Peyer's patch (tissue), 4 donors: ENCODE measurements at regions not wholly inside any gene's neighbourhood (a gene's known extent, or its start where the extent isn't known, plus 50 kb on each side); places are given as distances from the start of the nearest gene placed in this dataset.

Source experiments
- DNase-seq, 3 donors: peaks; one replicate each; pipeline ENCODE4 v3.0.0-alpha.2; 2017 to 2019
- H3K27ac ChIP-seq, 4 donors: fragments of 200-600 bp; sonication (generic); one replicate each; pipeline ENCODE4 v1.5.1; 2016 to 2019
- H3K27me3 ChIP-seq, 2 donors: fragments of 200-600 bp; sonication (generic); one replicate each; pipeline ENCODE4 v1.5.1; 2019
- H3K36me3 ChIP-seq, 3 donors: fragments of 200-600 bp; sonication (generic); one replicate each; pipeline ENCODE4 v1.5.1; 2016 to 2019
- H3K4me1 ChIP-seq, 4 donors: fragments of 200-600 bp; sonication (generic); one replicate each; pipeline ENCODE4 v1.5.1; 2016 to 2019
- H3K4me3 ChIP-seq, 4 donors: fragments of 200-600 bp; sonication (generic); 1 replicate in 3 of 4; 2 replicates in 1 of 4; pipeline ENCODE4 v1.5.1; 2016 to 2019; ENCODE audit warnings: mild to moderate bottlenecking in 1 of 4
- H3K9me3 ChIP-seq, 4 donors: fragments of 200-600 bp; sonication (generic); one replicate each; pipeline ENCODE4 v1.5.1; 2016 to 2019; ENCODE audit warnings: mild to moderate bottlenecking in 1 of 4
- CTCF ChIP-seq, 6 experiments: fragments of 450-650 bp in 4 of 6; fragments of 200-600 bp in 2 of 6; sonication (generic) in 1 of 6; IDR thresholded peaks; one replicate each; pipeline ENCODE4 v1.5.1; 2017 to 2019; ENCODE audit warnings: antibody characterized with exemption in 6 of 6, mild to moderate bottlenecking in 3 of 6, moderate library complexity in 1 of 6
- POLR2A ChIP-seq, 2 donors: fragments of 450-650 bp; IDR thresholded peaks; one replicate each; pipeline ENCODE4 v1.5.1; 2017; ENCODE audit warnings: antibody characterized with exemption in 2 of 2, mild to moderate bottlenecking in 2 of 2, moderate library complexity in 2 of 2

- no peaks in the 10 kb centered on the region for H3K27me3 ChIP-seq
- H3K4me1 ChIP-seq = no peaks in the 10 kb centered on the region
- TF ChIP-seq POLR2A (IDR thresholded peaks at IDR 0.05) (no peak), CTCF (IDR thresholded peaks at IDR 0.05) (no peak)
- peak in 1 of 3 donors; percentile 1 for DNase-seq
- no peak overlapping the region for H3K27ac ChIP-seq
- no peaks in the 10 kb centered on the region for H3K36me3 ChIP-seq
- H3K9me3 ChIP-seq = no peaks in the 10 kb centered on the region
- no peak overlapping the region for H3K4me3 ChIP-seq
Observed at GRCh38 chr10:128302808-128303207, 176.6 kb upstream of the MKI67 start.

- H3K27me3 ChIP-seq = no peaks in the 10 kb centered on the region
- peak in 1 of 3 donors; percentile 27 for DNase-seq
- H3K27ac ChIP-seq = no peak overlapping the region
- H3K9me3 ChIP-seq = no peaks in the 10 kb centered on the region
- TF ChIP-seq CTCF (IDR thresholded peaks at IDR 0.05) (no peak), POLR2A (IDR thresholded peaks at IDR 0.05) (no peak)
- H3K4me1 ChIP-seq = no peaks in the 10 kb centered on the region
- no peaks in the 10 kb centered on the region for H3K36me3 ChIP-seq
- no peak overlapping the region for H3K4me3 ChIP-seq
Observed at GRCh38 chr10:128304271-128304670, 178.0 kb upstream of the MKI67 start.

- DNase-seq = peak in 1 of 3 donors; percentile 5
- no peaks in the 10 kb centered on the region for H3K36me3 ChIP-seq
Observed at GRCh38 chr10:128305601-128306345, 179.6 kb upstream of the MKI67 start.

GRCh38 chr10:128306535-128306934 lies 180.3 kb upstream of the MKI67 start:
- H3K4me1 ChIP-seq = no peaks in the 10 kb centered on the region
- TF ChIP-seq POLR2A (IDR thresholded peaks at IDR 0.05) (no peak), CTCF (IDR thresholded peaks at IDR 0.05) (no peak)
- H3K36me3 ChIP-seq = no peaks in the 10 kb centered on the region
- no peak overlapping the region for H3K27ac ChIP-seq
- no peak overlapping the region for H3K4me3 ChIP-seq
- H3K27me3 ChIP-seq = no peaks in the 10 kb centered on the region
- peak in 2 of 3 donors; percentile 8 to 10 for DNase-seq
- H3K9me3 ChIP-seq = no peaks in the 10 kb centered on the region

More at GRCh38 chr10:128305601-128306345, 179.6 kb upstream of the MKI67 start:
- Histone ChIP-seq H3K27me3 (no peaks in the 10 kb centered on the region), H3K9me3 (no peaks in the 10 kb centered on the region), H3K4me1 (no peaks in the 10 kb centered on the region), H3K27ac (no peak overlapping the region), H3K4me3 (no peak overlapping the region)
- TF ChIP-seq CTCF (IDR thresholded peaks at IDR 0.05) = no peak
- no peak for TF ChIP-seq POLR2A (IDR thresholded peaks at IDR 0.05)

GRCh38 chr10:128306966-128307365 lies 180.7 kb upstream of the MKI67 start:
- TF ChIP-seq CTCF (IDR thresholded peaks at IDR 0.05) = no peak
- no peak for TF ChIP-seq POLR2A (IDR thresholded peaks at IDR 0.05)

More at GRCh38 chr10:128306966-128307365, 180.7 kb upstream of the MKI67 start:
- H3K36me3 ChIP-seq = no peaks in the 10 kb centered on the region
- H3K27me3 ChIP-seq = no peaks in the 10 kb centered on the region
- H3K27ac ChIP-seq = no peak overlapping the region
- no peak overlapping the region for H3K4me3 ChIP-seq
- DNase-seq = no peak
- no peaks in the 10 kb centered on the region for H3K4me1 ChIP-seq
- no peaks in the 10 kb centered on the region for H3K9me3 ChIP-seq
